T-helper 9 cell (primary cell): ENCODE measurements at regions not wholly inside any gene's neighbourhood (a gene's known extent, or its start where the extent isn't known, plus 50 kb on each side); places are given as distances from the start of the nearest gene placed in this dataset.

Experiments
- DNase-seq: peaks from one replicate; pipeline ENCODE4 v3.0.0-alpha.2; 2020

DNA sequence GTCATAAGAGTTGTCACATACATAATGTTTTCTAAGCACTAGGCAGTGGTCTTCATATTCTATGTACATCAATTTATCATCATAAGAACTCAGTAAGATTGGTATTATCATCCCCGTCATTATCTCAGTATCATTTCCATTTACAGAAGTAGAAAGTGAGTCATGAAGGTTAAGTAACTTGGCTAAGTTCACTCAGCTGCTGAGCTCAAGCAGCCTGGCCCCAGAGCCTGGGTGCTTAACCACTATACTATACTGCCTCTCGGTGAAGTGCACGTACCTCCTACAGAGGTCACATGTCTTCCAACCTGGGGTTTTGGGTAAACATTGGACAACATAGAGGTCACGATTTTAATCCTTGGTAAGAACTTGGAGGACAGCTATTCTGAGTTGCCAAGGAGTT lies 161.5 kb upstream of the GATB start:
- no peak for DNase-seq

DNA sequence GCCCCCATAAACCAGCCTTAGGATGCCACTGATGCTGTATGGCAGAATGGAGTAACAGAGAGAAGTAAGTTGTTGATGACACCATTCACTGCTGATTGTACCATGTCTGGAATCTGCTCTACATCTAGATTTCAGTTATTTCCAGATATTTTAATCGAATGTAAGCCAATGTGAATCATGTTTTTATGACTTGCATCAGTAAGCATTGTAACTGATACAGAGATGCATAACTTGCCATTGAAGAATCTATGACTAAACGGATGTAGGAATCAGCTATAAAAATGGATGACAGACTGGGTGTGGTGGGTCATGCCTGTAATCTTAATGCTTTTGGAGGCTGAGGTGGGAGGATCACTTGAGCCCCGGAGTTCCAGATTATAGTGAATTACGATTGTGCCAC lies 161.0 kb upstream of the GATB start:
- DNase-seq, result no peak

DNA sequence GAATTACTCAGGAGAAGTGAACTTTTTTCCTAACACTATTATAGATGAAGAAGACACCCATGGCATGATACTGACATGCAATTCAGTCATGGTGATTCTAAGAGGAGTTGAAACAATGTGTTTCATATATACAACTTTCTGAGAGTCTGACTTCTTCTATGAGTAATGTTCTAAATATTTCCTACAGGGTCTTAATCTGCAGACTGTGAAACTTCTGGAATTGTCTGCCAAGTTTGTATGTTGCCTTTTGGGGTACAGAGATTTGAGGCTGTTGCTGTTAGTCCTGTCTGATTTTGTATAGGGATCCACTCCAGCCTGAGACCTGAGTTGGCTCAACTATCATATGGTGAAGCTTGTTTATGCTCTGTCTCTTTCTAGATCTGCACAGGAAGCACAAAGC lies 160.6 kb upstream of the GATB start:
- no peak for DNase-seq

DNA sequence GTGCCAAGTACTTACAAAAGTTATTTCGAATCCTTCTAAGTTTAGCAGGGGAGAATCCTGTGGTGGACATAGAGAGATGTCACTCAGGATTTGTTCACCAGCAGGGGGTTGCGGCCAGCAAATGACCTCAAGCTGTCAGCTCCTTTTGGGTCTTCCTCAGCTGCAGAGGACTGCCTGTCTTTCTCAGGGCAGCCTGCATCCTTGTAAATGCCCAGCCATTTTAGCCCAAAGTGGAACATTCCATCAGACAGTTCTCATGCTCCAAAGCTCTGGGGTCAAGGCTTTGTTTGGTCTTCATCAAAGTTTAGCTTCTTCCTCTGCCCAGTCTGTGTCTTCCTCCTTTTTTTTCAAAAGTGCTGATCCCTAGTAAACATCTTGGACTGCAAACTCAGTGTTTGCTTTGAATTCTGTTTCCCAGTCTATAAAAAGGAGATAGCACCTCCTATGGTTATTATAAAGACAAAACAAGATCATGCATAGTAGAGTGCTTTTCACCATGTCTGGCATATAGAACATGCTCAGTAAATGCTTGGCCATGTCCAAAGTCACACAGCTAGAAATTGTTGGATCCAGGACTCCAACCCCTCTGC lies 156.4 kb upstream of the GATB start:
- DNase-seq, result no peak

DNA sequence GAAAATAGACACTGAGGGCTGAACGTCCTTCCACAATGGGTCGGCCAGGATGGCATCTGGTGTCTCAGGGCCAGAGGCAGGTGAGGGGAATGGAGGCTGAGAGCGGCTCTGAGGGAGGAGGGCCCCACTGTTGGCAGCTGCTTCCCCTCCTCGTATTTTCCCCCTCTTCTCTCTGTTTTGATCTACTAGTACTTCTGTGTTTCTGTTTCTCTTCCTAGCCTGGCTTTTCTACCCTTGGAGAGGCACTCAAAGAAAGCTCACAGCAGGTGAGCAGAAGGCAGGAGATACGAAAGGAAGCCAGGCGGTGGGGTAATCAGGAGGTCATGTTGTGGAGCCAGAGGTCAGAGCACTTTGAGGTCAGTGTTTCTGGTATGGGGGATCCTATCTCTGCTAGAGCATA lies 151.8 kb upstream of the GATB start:
- DNase-seq, result no peak

DNA sequence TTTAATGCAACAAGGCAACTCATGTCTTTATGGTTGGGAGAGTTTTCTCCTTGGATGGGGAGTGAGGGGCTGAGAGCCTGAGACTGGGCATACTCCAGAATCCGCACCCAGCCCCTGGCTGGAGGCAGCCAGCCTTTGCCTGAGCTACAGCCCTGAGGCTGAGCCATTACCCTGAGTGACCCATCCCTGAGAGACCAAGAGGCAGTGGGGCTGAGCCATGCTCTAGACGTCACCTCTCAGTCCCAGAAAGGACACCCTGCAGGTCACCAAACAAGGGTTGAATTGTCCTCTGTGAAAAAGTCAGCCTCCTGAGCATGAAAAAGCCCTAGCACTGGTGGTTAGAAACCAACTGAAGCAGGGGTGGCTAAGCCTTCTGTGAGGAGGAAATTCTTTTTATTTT lies 151.2 kb upstream of the GATB start:
- DNase-seq, result no peak

DNA sequence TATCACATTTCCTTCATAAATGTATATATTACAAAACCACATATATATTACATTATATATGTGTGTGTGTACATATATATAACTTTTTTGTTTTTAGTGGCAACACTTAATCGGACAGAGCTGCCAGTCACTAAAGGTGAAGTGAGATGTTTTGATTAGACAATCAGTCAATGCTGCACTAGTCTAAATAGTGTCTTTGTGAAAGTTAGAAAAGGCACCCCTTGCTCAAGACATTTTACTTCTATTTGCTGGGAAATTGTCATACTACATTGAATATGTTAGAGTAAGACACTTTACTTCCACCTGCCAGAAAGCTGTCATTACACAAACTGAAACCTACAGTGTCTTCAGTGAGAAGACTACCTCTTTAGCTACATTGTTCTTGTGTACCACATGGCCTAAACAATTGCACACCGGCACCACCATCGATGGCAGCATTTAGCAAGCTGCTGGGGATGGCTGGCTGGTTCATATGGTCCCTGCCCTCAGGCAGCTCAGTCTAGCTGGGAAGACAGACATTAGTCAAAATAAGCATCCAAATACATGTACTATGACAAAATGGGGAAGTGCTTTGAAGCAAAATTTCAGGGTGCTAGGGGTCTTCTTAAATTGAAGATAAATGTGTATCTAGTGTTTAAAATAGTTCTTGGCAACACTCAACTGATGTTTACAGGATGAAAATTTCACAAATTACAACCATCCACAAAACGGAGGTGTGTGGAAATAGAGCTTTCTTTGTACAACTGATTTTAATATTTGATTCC lies 148.1 kb upstream of the GATB start:
- DNase-seq, result no peak

DNA sequence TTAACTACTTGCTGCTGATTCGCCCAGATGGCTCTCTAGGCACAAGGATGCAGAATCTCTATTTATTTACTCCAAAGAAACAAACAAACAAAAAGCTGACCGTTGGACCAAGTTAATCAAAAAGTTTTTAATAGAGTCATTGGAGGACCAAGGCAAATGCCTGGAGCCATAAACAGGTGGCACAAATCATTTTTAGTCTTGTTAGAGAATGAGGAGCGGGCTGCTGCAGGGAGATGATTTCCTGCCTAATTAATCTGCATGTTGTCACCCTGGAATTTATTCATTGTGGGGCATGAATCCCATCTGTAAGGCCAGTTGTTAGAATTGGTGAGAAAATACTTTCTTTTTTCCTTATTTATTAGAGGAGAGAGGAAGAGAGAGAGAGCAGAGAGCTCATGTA lies 147.4 kb upstream of the GATB start:
- no peak for DNase-seq

DNA sequence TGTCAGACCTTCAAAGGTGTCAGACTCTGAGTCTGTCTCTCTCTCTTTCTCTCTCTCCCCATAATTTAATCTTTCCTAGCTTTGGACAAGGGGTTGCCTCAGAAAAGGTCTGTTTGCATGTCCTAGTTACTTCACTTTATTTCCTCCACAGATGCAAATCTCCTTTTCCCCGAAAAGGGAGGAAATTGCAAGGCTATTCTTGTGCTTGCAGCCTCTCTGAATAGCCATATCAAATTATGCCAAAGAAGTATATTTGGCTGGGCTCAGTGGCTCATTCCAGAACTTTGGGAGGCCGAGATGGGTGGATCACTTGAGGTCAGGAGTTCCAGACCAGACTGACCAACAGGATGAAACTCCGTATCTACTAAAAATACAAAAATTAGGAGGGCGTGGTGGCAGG lies 145.6 kb upstream of the GATB start:
- no peak for DNase-seq

DNA sequence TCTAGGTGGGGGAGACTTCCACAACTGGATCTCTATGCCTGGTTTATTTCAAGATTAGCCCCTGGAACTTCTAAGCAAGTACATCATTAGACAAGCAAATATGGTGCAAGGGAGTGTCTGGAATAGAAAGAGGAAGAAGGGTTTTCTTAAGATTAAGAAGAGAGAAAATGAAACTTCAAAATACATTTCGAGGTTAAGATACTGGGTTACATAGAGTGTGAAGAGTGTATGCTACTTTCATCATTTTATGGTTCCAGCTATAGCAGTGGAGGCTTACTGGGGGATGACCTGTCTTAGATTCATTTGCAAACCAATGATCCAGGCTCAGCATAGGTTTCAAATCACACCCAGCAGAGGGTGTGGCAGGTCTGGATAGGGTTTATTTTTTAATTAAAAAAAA lies 144.4 kb upstream of the GATB start:
- no peak for DNase-seq

DNA sequence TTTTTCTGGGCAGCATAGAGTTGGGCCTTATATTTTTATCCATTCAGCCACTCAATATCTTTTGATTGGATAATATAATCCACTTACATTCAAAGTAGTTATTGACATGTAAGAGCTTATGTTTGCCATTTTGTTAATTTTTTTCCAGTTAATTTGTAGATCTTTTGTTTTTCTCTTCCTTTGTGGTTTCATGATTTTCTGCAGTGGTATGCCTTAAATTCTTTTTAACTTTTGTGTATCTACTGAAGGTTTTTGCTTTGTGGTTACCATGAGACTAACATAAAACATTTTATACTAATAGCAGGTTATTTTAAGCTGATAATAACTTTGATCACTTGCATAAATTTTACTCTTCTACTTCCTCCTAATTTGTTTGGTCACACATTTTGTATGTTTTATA lies 140.8 kb upstream of the GATB start:
- DNase-seq, result no peak

DNA sequence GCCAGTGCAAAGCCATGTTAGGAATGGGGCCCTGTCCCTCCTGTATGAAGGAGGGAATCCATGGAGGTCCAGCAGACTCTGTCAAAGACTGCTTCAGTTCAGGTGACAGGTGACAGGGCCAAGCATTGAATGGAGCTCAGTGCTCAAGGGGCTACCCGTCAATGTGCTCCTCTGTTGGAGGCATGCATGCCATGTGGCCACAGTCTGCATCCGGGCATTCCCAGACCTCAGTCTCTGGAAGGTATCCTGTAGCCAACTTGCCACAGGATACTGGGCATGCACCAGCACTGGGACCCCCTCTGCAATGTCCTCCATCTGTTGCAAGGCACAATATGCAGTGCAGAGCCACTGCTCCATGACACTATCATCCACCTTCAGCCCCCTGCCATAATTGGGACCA lies 136.1 kb upstream of the GATB start:
- no peak for DNase-seq

DNA sequence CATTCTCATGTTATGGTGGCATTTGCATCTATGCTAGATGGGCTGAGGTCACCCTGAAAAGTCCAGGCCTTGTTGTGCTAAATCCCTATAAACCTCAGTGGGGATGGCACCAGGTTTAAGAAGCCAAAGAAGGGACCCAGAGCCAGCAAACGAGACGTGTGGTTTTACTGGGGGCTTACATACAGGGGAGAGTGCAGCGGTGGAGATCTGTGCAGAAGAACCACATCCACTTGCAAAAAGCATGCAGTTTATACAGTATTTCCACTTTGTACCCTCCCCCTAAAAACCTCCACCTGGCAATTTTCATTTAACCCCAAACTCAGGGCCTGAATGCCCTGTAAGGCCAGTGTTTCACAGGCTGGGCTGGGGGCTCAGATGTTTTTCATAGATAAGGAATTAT lies 134.9 kb upstream of the GATB start:
- DNase-seq, result no peak

DNA sequence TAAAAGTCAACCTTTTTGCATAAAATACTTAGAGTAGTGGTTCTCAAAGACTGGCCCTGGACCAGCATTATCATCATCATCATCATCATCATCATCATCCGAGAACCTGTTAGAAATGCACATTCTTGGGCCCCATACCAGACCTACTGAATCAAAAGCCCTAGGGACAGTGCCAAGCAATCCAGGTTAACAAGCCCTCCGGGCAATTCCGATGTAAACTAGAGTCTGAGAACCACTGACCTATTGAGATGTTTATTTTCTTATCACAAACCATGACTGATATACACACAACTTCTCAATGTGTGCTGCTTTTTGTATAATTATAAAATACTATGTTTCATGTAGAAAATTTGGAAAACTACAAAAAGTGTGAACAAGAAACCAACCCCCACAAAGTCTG lies 133.4 kb upstream of the GATB start:
- no peak for DNase-seq

DNA sequence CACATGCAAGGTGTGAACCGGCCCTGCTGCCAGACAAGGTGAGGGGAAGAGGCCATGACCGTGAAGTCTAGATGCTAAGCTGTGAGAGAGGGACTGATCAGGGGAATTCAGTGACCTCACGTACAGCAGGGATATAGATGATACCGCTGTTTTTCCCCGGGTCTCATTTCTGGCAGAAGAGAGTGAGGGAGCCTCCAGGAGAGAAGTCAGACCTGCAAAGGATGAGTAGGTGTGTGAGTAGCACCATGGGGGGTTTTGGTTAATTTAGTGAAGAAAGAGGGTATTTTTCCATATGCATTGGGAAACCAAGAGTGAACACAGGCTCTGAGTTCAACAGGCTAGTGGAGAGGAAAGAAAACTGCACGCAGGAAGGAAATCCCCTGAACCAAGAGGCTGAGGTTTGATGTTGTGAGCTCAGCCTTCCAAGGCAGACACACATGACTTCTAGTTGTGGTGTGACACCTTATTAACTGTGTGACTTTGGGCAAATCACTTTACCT lies 127.6 kb upstream of the GATB start:
- DNase-seq, result no peak

DNA sequence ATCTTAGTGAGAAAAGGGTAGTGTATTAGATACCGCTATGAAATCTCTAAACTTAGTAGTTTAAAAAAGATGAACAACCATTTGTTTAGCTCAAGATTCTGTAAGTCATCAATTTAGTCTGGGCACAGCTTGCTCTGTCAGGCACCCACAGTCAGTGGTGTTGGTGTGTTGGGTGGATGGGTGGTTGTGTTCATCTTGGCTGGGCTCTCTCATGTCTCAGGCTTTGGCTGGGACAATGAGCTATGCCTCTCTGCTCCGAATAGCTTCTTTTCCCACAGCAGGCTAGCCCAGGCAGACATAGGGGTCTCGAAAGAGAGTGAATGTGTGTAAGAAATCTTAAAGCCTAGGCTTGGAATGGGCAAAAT lies 127.0 kb upstream of the GATB start:
- DNase-seq, result no peak

DNA sequence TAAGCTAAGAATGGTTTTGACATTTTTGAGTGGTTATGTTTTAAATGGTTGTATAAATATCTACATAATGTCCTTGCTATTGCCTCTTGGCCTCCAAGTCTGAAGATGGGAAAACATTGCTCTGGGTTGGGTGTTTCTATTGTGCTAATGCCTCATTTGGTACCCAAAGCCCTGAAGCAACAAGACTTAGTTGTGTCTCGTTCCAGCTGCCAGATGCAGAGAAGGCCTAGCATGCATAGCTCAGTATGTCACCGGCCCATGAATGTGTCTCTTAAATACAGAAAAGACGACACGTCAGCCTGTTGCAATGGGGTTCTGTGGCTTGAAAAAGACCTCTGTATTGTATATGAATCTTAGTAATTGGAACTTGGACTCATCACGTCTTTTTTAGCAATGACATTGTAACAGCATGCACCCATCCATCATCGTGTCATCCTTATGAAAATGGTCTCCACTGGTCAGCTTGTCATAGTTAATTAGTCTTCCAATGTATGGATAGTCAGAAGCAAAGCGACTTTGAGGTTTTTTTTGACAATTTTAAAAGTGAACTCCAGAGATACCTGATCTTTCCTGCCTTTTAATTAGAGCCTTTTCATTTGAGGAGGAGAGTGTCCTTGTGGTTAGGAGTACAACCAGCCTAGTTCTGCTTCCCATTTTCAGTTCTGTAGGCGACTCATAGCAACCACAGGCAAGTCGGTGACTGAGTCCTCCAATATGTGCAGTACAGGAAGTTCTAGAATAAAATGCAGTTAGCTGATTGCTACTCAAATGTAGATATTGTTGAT lies 126.4 kb upstream of the GATB start:
- DNase-seq, result no peak

DNA sequence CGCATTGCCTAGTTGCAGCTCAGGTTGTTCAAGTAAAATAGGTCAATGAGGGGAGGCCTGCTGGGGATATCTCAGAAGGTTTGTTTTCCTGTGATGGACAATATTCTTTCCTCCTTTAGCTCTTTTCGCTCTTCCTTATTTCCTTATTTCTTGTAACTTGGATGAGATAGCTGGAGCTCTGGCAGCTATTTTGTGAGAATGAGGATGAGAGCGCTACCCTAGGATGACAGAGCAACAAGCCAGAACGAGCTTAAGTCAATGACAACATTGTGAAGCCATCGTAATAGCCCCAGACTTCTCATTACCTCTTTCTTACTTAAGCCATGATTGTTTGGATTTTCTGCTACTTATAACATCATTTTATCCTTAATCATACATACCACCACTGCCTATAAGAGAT lies 124.3 kb upstream of the GATB start:
- no peak for DNase-seq

DNA sequence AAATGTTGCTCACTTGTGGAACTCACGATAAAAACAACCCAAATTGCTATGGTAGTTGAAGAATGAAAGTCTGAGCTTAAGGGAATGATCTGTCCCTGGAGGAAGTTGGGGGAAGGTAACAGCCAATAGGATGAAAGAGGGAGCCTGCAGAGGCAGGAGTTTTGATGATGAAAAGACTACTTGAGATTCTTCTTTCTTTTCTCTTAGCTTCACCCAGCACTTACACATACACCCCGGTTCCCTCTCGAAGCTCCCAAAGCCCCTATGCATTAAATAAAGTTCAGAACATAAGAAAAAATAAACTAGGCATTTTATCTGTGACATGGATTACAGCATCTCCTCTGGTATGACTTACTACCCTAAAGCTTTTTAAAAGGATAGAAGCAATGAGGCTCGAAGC lies 122.9 kb upstream of the GATB start:
- DNase-seq, result no peak

DNA sequence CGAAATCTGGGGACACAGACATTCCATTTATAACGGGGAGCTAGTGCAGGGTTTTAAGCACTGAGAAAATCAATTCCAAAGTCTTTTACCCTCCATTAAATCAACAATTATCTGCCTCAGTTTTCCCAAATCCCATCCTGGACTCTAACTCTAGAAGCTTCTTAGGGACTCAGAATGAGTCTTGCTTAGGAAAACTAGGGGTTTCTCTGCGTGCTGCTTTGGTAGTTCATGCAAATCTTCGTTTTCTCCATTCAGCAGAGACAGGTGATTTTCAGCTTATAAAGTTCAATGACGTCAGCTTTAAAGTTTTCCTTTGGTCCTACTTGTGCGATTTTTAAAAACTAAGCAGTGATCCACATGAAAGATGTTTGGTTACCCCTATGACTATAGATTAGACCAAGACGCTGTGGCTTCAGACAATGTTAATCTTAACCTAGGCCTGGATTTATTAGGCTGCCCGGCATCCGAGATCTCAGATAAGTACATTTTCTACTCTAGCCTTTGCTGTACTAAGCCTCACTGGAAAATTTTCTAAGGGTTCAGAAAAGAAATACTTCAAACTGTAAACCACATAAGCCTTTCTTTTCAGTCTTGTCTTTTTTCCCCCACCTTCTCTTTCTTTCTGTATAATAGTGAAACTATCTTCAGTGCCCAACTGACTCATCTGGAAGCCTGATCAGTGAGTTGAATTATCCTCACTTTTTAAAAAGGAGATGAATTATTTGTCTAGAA lies 121.4 kb upstream of the GATB start:
- no peak for DNase-seq

DNA sequence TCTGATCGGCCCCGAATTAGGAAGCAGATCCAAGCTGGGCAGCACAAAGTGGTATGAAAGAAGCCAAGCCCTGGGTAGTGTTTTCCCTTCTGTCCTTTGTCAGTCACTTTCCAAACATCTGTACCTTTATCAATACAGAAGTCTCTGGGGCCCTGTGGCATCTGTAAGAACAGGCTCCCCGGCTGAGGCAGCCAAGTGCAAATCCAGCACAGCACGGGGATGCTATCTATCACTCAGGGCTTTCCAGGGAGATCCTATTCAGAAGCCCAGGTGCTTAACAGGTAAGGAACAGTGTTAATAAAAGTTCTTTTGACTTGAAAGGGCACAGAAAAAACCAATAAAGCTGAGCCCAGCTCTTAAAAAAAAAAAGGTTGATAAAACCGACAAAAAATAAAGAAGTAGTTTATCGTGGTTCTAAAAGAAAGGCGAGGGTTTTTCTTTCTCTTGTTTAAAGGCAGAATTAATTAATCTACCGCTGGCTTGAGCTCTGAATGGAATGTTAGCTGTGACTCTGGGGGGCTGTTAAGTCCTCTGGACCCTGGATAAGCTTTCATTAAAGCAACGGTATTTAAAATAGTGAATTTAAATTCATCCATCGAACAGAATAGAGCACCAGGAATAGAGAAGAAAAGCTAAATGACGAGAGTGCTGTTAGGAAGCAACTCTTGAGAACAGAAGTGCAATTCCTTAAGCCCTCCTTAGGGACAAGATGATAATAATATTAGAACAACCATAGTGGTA lies 119.1 kb upstream of the GATB start:
- DNase-seq, result no peak

DNA sequence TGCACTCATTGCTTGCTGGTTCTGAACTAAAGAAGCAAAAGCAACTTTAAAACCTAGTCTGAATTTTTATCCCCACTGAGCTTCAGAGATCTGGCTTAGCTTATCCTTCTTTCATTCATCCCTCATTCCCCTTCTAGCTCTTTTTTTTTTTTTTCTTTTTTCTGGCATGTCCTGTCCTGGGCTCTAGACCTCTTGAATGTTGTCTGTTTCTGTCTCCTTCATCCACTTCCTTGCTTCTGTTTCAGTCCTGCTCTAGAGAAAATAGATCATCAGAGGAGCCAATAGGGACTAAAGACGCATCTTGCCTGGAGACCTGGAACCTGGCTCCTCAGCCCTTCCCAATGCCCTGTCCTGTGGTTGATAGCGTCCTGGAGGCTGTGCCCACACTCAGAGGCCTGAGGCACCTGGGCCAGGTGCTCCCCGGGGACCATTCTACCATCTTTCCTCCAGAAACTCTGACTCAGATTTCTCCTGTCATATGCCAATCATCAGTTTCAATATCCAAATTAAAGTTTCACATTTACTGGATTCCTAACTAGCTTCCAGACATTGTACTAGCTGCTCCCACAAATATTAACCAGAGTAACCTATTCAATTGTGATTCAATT lies 115.7 kb upstream of the GATB start:
- DNase-seq, result no peak
